ENCODE measurements at regions not wholly inside any gene's neighbourhood (a gene's known extent, or its start where the extent isn't known, plus 50 kb on each side); places are given as distances from the start of the nearest gene placed in this dataset.
A peak's percentile ranks its signal among the peaks of the same experiment; 100 is the strongest.

GRCh38 chrX:9148615-9149399, 114.9 kb upstream of the FAM9B start:
- DNase-seq, result no peak

DNA sequence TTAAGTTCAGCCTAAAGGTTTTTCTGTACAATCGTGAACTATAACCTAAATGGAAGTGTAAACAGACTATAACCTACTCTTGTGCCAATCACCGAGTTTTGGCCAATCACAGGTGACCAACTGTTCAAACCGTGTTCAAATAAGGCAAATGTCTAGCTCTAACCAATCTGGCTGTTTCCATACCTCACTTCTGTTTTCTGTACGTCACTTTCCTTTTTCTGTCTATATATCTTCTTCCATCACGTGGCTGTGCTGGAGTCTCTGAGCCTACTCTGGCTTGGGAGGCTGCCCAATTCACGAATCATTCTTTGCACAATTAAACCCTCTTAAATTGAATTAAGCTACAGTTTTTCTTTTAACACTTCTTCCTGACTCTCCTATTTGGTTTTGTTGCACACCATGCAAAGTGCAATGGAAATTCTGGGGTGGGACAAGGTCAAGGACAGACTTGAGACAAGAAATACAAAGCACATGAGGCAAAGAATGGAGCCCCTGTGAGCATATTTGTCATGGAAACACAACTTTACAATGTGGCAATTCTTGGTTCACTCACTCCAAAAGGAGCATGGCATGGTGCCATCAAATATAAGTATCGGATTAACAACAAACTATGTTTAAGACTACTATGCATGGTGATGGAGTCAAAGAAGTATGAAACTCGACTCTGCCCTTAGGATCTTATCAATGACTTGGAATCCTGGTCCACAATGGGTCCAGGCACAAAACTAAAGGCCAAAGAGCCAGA, 115.7 kb upstream of the FAM9B start:
- DNase-seq, result no peak

DNA sequence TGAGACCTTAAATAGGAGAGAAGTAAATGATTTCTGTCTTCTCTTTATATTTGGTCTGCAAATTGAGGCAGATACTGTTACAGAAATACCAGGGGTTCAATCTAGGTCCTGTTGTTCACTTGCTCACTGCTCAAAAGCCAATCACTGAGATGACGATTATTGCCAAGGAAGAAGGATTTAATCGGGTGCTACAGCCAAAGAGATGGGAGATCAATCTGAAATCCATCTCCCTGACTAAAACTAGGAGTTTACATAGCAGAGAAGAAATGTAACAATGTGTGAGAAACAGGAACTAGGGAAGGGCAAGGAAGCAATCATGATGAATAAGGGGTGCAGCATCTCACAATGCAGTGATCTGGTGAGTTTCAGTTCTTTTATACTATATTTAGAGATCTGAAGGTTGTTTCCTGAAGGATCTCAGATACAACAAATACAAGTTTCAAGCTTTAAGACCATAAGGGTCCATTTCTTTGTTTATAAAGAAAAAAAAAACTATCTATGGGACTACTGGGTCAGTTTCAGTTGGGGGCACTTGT, 117.9 kb upstream of the FAM9B start:
- DNase-seq, result no peak

DNA sequence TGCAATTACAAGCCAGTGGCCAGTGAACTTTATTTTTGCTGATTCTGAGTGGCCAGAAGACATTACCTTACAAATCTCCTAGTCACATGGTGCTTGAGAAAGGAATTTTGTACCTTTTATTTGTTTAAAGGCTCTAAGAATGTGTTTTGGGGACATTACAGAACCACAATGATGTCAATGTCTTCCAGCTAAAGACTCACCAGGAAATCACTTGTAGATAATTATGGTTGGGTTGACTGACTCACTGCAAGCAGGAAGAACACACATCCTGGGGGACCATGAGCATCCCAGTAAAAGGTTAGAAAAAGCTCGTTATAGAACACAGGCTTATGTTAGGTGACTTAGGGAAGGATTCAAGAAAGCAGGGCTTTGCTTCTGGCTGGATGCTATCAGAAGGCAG, 119.4 kb upstream of the FAM9B start:
- no peak for DNase-seq

GRCh38 chrX:9158611-9159010, 124.7 kb upstream of the FAM9B start:
- no peak for DNase-seq

DNA sequence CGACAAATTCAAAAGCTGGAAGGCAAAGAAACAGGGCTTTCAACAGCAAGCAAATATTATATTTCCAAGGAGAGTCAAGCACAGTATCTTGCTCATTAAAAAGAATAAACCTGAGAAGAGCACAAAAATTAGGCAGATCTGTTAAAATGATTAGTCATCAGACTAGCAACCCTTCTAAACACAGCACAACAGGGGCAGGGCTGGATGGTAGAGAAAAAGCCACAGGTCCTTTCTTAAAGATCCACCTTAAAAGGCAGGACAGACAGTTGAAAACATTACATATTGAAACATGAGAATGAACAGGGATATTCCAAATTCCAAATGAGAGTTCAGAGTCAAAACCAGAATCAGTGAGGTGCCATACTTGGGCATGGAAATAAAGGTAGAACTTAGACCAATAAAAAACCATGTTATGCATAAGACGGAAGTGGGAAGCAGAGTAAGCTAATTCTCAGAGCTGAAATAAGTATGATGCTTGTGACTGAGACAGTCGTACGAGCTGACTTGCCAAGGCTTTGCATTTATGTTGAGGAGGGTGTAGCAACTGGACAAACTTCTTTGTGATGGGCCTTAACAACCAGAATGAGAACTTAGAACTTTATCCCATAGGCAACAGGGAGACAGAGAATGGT, 126.9 kb upstream of the FAM9B start:
- DNase-seq, result no peak

DNA sequence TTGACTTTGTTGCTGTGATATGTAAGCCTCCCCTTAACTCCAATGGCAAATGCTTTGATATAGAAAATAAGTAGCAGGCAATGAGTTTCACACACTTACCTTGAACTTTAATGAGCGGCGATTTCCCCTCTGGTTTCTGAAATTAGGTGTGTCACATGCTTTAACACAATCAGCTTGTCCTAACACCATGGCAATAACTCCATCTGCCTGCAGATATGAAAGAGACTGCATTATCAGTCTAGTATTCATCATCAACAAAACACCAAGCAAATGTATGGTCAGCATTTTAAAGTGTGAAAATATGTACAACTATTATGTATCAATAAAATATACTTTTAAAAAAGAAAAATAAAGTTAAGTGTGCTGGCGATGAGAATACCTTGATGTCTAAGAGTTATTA, 128.8 kb upstream of the FAM9B start:
- DNase-seq, result no peak

- DNase-seq, result peak; percentile 54 to 85
Measured at GRCh38 chrX:9163214-9163709, 129.3 kb upstream of the FAM9B start.

DNA sequence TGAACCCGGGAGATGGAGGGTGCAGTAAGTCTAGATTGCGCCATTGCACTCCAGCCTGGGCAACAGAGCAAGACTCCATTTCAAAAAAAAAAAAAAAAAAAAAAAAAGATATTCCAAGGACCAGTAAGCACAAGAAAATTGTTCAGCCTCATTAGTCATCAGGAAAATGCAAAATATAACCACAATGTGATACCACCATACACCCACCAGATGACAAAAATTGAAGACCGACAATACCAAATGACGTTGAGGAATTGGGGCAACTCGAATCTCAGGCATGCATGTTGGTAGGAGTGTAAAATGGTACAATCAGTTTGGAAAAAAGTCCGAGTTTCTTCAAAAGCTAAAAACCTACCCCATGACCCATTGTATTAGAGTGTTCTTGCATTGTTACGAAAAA, 130.2 kb upstream of the FAM9B start:
- DNase-seq, result no peak

DNA sequence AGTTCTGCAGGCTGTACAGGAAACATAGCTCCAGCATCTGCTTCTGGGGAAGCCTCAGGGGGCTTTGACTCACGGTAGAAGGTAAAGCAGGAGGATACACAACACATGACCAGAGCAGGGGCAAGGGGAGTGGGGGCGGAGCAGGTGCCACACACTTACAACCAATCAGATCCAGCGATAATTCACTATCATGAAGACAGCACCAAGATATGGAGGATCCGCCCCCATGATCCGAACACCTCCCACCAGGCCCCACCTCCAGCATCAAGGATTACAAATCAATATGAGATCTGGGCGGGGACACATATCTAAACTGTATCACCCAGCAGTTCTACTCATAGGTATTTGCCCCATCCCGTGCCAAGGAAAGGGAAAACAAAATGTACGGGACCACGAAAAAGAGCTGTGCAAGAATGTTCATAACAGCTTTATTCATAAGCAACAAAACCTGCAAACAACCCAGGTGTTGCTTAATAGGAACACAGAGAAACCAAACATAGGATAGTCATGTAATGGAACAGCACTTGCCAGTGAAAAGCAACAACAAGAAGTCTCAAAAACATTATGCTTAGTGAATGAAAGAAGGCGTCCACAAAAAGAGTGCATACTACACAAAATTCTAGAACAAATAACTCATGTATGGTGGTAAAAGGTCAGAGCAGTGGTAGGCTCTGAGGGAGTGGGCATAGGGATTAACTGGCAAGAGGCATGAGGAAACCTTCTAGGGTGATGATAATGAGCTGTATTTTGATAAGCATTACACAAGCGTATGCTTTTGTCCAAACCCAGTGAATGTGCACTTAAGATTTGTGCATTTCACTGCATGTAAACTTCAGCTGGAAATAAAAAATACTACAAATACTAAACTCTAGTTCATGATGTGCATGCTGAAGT, 130.9 kb upstream of the FAM9B start:
- DNase-seq, result no peak

- DNase-seq, result no peak
Measured at GRCh38 chrX:9166584-9166944, 132.6 kb upstream of the FAM9B start.

DNA sequence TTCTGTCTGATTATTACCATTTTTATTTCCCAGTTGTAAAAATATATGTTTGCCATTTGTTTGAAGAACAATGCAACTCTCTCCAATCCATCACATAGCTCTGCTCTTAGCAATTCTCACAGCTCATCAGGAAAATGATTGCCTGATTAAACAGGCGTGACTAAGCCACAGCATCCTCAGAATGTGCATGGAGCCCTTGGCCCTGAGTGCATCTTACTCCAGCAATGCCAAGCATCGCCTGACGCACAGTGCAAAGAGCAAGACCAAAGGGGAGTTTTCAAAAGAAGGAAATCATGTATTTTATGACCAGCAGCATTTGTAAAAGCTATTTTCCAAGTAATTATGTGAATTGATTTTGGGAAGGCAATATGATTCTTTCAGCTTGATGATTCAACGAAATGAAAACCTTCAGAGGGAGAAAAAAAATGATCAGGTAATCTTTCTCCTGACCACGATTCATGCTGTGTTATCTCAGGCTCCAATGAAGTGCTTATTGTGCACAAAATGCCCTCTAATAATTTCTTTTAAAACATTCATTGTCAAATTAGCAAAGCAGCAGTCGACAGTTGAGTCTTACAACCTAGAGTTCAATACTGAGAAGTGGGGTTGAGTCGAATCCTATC, 138.0 kb upstream of the FAM9B start:
- DNase-seq, result no peak

DNA sequence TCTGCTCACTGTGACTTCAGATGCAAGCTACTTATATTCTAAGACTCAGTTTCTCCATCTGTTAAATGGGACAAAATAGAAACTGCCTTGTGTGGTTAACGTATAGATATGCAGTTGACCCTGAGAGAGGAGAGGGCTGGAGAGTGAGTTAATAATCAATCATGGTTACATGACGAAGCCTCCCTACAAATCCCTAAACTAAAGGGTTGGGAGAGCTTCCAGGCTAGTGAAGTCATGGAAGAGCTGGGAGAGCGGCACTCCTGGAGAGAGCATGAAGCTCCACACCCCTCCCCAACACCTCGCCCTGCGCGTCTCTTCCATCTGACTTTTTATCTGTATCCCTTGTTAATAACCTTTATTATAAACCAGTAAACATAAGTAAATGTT, 138.5 kb upstream of the FAM9B start:
- DNase-seq, result no peak

- DNase-seq, result peak in 1 of 2 experiments; percentile 19
Measured at GRCh38 chrX:9180623-9181022, 146.7 kb upstream of the FAM9B start.

- no peak for DNase-seq
Measured at GRCh38 chrX:9182041-9182440, 148.1 kb upstream of the FAM9B start.

DNA sequence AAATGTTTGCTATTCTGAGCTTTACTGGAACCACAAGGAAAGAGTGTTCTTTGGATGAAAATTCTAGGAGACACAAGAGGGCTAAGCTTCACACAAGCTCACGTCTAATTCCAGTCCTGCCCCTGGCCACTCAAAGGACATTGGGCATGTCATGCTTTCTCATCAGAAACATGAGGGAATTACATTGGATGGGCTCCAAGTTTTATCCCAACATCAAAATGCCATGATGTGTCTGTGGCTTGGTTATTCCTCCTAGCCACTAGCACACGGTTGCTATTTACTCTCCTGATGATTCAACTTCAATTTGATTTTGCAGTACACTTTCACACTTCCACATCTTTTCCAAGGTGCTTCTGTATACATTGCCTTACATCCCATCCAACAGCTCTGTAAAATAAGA, 149.6 kb upstream of the FAM9B start:
- DNase-seq, result no peak

GRCh38 chrX:9184211-9184610, 150.3 kb upstream of the FAM9B start:
- no peak for DNase-seq

- no peak for DNase-seq
Measured at GRCh38 chrX:9188117-9188516, 154.2 kb upstream of the FAM9B start.

GRCh38 chrX:9189286-9189685, 155.4 kb upstream of the FAM9B start:
- peak; percentile 25 to 35 for DNase-seq

- no peak for DNase-seq
Measured at GRCh38 chrX:9191392-9191791, 157.5 kb upstream of the FAM9B start.

DNA sequence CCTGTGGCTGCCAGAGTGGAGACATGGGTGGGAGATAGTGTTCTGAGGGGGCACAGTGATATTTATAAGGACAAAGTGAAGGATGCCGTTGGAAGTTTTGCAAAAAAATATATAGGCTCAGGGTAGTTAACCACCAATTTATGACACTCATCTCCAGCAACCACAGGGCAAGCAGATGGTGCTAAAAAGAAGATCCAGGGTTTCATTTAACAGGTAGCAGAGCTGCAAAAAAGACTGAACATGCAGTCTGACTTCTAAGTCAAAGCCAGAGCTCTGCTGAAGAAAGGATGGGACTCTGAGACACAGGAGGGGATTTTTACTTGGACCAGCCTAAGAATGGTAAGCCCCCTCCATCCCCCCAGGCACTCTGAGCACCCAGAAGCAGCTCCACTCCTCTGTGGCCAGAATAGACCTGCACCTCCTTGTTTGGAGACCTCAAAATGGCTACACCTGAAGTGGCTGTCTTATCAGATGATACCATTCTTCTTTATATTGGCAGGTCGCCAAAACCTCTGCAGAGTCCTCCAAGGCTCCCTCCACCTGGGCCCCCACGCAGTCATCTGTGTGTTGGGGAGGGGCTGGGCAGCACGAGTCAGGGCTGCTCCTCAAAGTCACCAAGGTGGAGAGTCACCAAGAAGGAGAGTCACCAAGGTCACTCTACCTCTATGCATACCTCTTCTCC, 161.4 kb upstream of the FAM9B start:
- no peak for DNase-seq
